ENCODE measurements at regions not wholly inside any gene's neighbourhood (a gene's known extent, or its start where the extent isn't known, plus 50 kb on each side); places are given as distances from the start of the nearest gene placed in this dataset.

DNA sequence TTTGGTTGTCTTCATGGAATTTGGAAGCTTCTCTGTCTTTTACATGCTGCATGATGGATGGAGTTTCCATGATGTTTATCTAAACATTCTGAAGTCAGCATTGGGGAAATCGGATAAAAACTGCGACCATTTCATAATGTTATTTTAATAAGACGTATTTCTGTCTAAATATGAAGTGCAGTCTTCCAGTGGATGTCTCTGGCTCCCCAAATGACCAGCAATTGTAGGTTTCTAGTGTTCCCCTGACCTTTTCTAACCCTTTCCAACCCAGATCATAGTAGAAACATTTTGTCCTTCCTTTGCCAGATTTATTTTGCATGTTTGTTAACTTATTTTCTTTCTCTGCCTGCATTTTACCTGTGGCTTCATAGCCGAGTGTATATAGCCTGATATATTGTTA, 559.3 kb downstream of the ADCYAP1 start:
- no peak overlapping the region for H3K9ac ChIP-seq (ENCODE audit: low read depth, low read length)
- no peak for ATAC-seq (ENCODE audit: insufficient read depth, low read depth)
- H3K27ac ChIP-seq (ENCODE audit: low read length), result no peak overlapping the region
- no peaks in the 10 kb centered on the region for H3K36me3 ChIP-seq (ENCODE audit: insufficient read depth, low read length)
- no peak overlapping the region for H2AFZ ChIP-seq (ENCODE audit: low read depth, low read length)
- no peaks in the 10 kb centered on the region for H3K9me3 ChIP-seq (ENCODE audit: insufficient read depth, low read length, severe bottlenecking)
- no peak for DNase-seq
- H3K4me3 ChIP-seq (ENCODE audit: low read depth in 1 of 2, low read length in 2 of 2), result no peak overlapping the region
- no peak for TF ChIP-seq EZH2 (IDR thresholded peaks at IDR 0.05; ENCODE audit: borderline replicate concordance, low read depth, low read length, severe bottlenecking)
- TF ChIP-seq, protein P1, sequence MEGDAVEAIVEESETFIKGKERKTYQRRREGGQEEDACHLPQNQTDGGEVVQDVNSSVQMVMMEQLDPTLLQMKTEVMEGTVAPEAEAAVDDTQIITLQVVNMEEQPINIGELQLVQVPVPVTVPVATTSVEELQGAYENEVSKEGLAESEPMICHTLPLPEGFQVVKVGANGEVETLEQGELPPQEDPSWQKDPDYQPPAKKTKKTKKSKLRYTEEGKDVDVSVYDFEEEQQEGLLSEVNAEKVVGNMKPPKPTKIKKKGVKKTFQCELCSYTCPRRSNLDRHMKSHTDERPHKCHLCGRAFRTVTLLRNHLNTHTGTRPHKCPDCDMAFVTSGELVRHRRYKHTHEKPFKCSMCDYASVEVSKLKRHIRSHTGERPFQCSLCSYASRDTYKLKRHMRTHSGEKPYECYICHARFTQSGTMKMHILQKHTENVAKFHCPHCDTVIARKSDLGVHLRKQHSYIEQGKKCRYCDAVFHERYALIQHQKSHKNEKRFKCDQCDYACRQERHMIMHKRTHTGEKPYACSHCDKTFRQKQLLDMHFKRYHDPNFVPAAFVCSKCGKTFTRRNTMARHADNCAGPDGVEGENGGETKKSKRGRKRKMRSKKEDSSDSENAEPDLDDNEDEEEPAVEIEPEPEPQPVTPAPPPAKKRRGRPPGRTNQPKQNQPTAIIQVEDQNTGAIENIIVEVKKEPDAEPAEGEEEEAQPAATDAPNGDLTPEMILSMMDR (IDR thresholded peaks at IDR 0.05; ENCODE audit: borderline replicate concordance, extremely low read depth, low read length, poor library complexity, severe bottlenecking), result no peak
- no peaks in the 10 kb centered on the region for H4K20me1 ChIP-seq (ENCODE audit: insufficient read depth, low read length)
- no peaks in the 10 kb centered on the region for H3K4me1 ChIP-seq (ENCODE audit: insufficient read depth, low read length)
- no peak overlapping the region for H3K4me2 ChIP-seq (ENCODE audit: insufficient read depth, low read length)
- no peaks in the 10 kb centered on the region for H3K79me2 ChIP-seq (ENCODE audit: insufficient read depth, low read length)
- no peaks in the 10 kb centered on the region for H3K27me3 ChIP-seq (ENCODE audit: insufficient read depth, low read length, poor library complexity)

DNA sequence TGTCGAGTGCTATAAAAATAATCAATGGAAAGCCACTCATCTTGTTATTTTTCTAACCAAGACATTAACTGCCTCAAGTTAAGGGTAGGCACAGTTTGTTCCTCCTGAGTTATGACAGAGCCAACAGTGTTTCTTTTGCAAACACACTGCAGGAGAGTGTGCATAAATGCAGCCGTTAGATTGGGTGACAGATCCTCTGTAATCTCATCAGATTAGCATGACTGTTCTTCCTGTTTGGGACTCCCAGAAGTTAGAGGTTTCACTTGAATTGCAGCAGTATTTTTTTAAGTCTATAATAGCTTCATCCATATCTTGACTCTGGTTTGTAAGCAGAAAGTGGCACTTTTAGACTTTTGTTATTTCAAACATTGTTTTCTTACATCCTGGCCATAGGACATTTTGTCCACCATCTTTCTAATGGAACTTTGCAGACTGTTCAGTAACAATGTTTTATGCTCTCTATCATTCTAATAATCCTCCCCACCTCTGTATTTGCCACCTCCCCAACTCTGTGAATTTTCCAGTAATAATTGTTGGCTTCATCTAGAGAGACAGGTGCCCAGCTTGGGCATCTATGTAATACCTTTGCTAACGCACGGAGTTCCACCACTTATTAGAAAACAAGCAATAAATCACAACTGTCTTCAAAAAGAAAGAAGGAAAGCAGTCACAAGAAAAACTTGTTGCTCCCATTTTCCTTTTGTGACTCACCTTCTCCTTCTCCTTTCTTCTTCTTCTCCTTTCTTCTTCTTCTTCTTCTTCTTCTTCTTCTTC, 560.0 kb downstream of the ADCYAP1 start:
- no peak overlapping the region for H2AFZ ChIP-seq (ENCODE audit: low read depth, low read length)
- H3K79me2 ChIP-seq (ENCODE audit: insufficient read depth, low read length), result no peaks in the 10 kb centered on the region
- H3K4me3 ChIP-seq (ENCODE audit: low read depth in 1 of 2, low read length in 2 of 2), result no peak overlapping the region
- H3K4me2 ChIP-seq (ENCODE audit: insufficient read depth, low read length), result no peak overlapping the region
- no peaks in the 10 kb centered on the region for H3K27me3 ChIP-seq (ENCODE audit: insufficient read depth, low read length, poor library complexity)
- no peaks in the 10 kb centered on the region for H3K9me3 ChIP-seq (ENCODE audit: insufficient read depth, low read length, severe bottlenecking)
- H3K36me3 ChIP-seq (ENCODE audit: insufficient read depth, low read length), result no peaks in the 10 kb centered on the region
- H3K9ac ChIP-seq (ENCODE audit: low read depth, low read length), result no peak overlapping the region
- no peak for TF ChIP-seq EZH2 (IDR thresholded peaks at IDR 0.05; ENCODE audit: borderline replicate concordance, low read depth, low read length, severe bottlenecking)
- TF ChIP-seq, protein P1 (IDR thresholded peaks at IDR 0.05; ENCODE audit: borderline replicate concordance, extremely low read depth, low read length, poor library complexity, severe bottlenecking), result no peak
- H3K27ac ChIP-seq (ENCODE audit: low read length), result no peak overlapping the region
- DNase-seq (no peak), ATAC-seq (ENCODE audit: insufficient read depth, low read depth) (peak; percentile 60)
- no peaks in the 10 kb centered on the region for H4K20me1 ChIP-seq (ENCODE audit: insufficient read depth, low read length)
- no peaks in the 10 kb centered on the region for H3K4me1 ChIP-seq (ENCODE audit: insufficient read depth, low read length)

DNA sequence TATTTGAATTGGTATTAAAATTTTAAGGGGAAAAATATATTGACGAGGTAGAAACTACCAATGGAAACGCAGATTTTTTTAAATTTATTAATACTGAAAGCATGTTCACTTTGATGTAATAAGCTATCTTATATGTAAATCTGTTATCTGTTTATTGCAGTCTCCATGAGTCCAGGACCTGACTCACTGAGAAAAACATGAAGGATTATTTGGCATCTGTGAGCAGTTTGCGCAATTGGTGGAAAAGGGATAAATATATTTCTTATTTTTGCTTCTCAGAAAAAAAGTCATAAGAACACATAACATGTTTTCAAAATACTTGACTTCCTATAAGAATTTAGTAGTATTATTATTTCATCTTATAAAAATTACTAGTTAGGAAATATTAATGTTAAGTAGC, 561.4 kb downstream of the ADCYAP1 start:
- H3K27ac ChIP-seq (ENCODE audit: low read length), result no peak overlapping the region
- H3K4me1 ChIP-seq (ENCODE audit: insufficient read depth, low read length), result no peaks in the 10 kb centered on the region
- no peak overlapping the region for H3K4me2 ChIP-seq (ENCODE audit: insufficient read depth, low read length)
- no peaks in the 10 kb centered on the region for H3K27me3 ChIP-seq (ENCODE audit: insufficient read depth, low read length, poor library complexity)
- H3K9ac ChIP-seq (ENCODE audit: low read depth, low read length), result no peak overlapping the region
- H3K4me3 ChIP-seq (ENCODE audit: low read depth in 1 of 2, low read length in 2 of 2), result no peak overlapping the region
- no peaks in the 10 kb centered on the region for H3K9me3 ChIP-seq (ENCODE audit: insufficient read depth, low read length, severe bottlenecking)
- no peaks in the 10 kb centered on the region for H4K20me1 ChIP-seq (ENCODE audit: insufficient read depth, low read length)
- H3K36me3 ChIP-seq (ENCODE audit: insufficient read depth, low read length), result no peaks in the 10 kb centered on the region
- H2AFZ ChIP-seq (ENCODE audit: low read depth, low read length), result no peak overlapping the region
- DNase-seq (no peak), ATAC-seq (ENCODE audit: insufficient read depth, low read depth) (no peak)
- TF ChIP-seq EZH2 (IDR thresholded peaks at IDR 0.05; ENCODE audit: borderline replicate concordance, low read depth, low read length, severe bottlenecking), result no peak
- TF ChIP-seq, protein P1 (IDR thresholded peaks at IDR 0.05; ENCODE audit: borderline replicate concordance, extremely low read depth, low read length, poor library complexity, severe bottlenecking), result no peak
- no peaks in the 10 kb centered on the region for H3K79me2 ChIP-seq (ENCODE audit: insufficient read depth, low read length)

All from DND-41 (cell line).